ENCODE measurements at regions not wholly inside any gene's neighbourhood (a gene's known extent, or its start where the extent isn't known, plus 50 kb on each side); places are given as distances from the start of the nearest gene placed in this dataset.

GRCh38 chr1:191662051-191662450 is 496.2 kb upstream of the RGS18 start:
- DNase-seq (ENCODE audit: low read depth in 2 of 2), result no peak

- no peak for DNase-seq (ENCODE audit: low read depth in 2 of 2)
These were observed 495.5 kb upstream of the RGS18 start for GRCh38 chr1:191662746-191663145.

GRCh38 chr1:191668525-191668924 is 489.7 kb upstream of the RGS18 start:
- no peak for DNase-seq (ENCODE audit: low read depth in 2 of 2)

GRCh38 chr1:191669629-191670028 is 488.6 kb upstream of the RGS18 start:
- no peak for DNase-seq (ENCODE audit: low read depth in 2 of 2)

GRCh38 chr1:191671236-191671635 is 487.0 kb upstream of the RGS18 start:
- DNase-seq (ENCODE audit: low read depth in 2 of 2), result peak; percentile 33

- DNase-seq (ENCODE audit: low read depth in 2 of 2), result no peak
These were observed 483.6 kb upstream of the RGS18 start for GRCh38 chr1:191674626-191675179.

- no peak for DNase-seq (ENCODE audit: low read depth in 2 of 2)
These were observed 482.1 kb upstream of the RGS18 start for GRCh38 chr1:191675856-191676783.

GRCh38 chr1:191685669-191686068 is 472.6 kb upstream of the RGS18 start:
- no peak for DNase-seq (ENCODE audit: low read depth in 2 of 2)

- DNase-seq (ENCODE audit: low read depth in 2 of 2), result no peak
These were observed 470.5 kb upstream of the RGS18 start for GRCh38 chr1:191687721-191688120.

- DNase-seq (ENCODE audit: low read depth in 2 of 2), result no peak
These were observed 467.3 kb upstream of the RGS18 start for GRCh38 chr1:191690931-191691330.

- no peak for DNase-seq (ENCODE audit: low read depth in 2 of 2)
These were observed 464.5 kb upstream of the RGS18 start for GRCh38 chr1:191693797-191694196.

- DNase-seq (ENCODE audit: low read depth in 2 of 2), result peak; percentile 54 to 57
These were observed 462.4 kb upstream of the RGS18 start for GRCh38 chr1:191695865-191696264.

- no peak for DNase-seq (ENCODE audit: low read depth in 2 of 2)
These were observed 461.9 kb upstream of the RGS18 start for GRCh38 chr1:191696354-191696753.

GRCh38 chr1:191697556-191697955 is 460.7 kb upstream of the RGS18 start:
- DNase-seq (ENCODE audit: low read depth in 2 of 2), result no peak

- DNase-seq (ENCODE audit: low read depth in 2 of 2), result no peak
These were observed 460.0 kb upstream of the RGS18 start for GRCh38 chr1:191698246-191698645.

- no peak for DNase-seq (ENCODE audit: low read depth in 2 of 2)
These were observed 458.9 kb upstream of the RGS18 start for GRCh38 chr1:191699343-191699742.

- no peak for DNase-seq (ENCODE audit: low read depth in 2 of 2)
These were observed 457.3 kb upstream of the RGS18 start for GRCh38 chr1:191700922-191701321.

- DNase-seq (ENCODE audit: low read depth in 2 of 2), result no peak
These were observed 456.1 kb upstream of the RGS18 start for GRCh38 chr1:191702124-191702523.

GRCh38 chr1:191707288-191707687 is 451.0 kb upstream of the RGS18 start:
- peak; percentile 42 to 45 for DNase-seq (ENCODE audit: low read depth in 2 of 2)

- no peak for DNase-seq (ENCODE audit: low read depth in 2 of 2)
These were observed 449.0 kb upstream of the RGS18 start for GRCh38 chr1:191709215-191709614.

- no peak for DNase-seq (ENCODE audit: low read depth in 2 of 2)
These were observed 446.3 kb upstream of the RGS18 start for GRCh38 chr1:191711961-191712360.

GRCh38 chr1:191714845-191715244 is 443.4 kb upstream of the RGS18 start:
- no peak for DNase-seq (ENCODE audit: low read depth in 2 of 2)

GRCh38 chr1:191729742-191730141 is 428.5 kb upstream of the RGS18 start:
- DNase-seq (ENCODE audit: low read depth in 2 of 2), result no peak

Measured in fibroblast of skin of left quadriceps (primary cell).